Epithelial cell of proximal tubule (primary cell): ENCODE measurements at regions not wholly inside any gene's neighbourhood (a gene's known extent, or its start where the extent isn't known, plus 50 kb on each side); places are given as distances from the start of the nearest gene placed in this dataset.
A peak's percentile ranks its signal among the peaks of the same experiment; 100 is the strongest.

Experiments used
- DNase-seq: peaks from one replicate; pipeline ENCODE4 v3.0.0-alpha.2; 2011; ENCODE audit warnings: low read depth
- H3K4me3 ChIP-seq: 2 replicates; pipeline ENCODE4 v1.5.1; 2011; ENCODE audit warnings: low read depth, mild to moderate bottlenecking, low read length
- TF ChIP-seq, protein P1 (sequence below): conservative IDR thresholded peaks from 2 replicates; pipeline ENCODE4 v1.5.1; 2012; ENCODE audit warnings: low read depth, mild to moderate bottlenecking, low read length

DNA sequence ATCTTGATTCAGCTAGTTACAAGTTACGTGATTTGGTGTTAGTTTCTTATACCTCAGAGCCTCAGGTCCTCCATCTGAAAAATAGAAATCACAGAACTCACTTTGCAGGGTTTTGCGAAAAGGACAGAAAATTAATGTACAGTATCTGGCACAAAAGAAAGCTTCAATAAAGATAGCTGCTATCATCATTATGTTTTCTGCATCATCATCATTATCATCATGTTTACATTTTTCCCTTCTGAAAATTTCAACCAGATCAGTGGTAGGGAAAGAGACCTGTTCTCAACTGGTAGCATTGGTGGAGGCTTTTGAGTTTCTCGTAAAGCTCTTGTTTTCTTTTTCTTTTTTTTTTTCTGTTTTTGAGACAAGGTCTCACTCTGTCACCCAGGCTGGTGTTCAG is 174.7 kb upstream of the PBX1 start:
- no peak for DNase-seq
- H3K4me3 ChIP-seq: no peak overlapping the region
- TF ChIP-seq, protein P1, sequence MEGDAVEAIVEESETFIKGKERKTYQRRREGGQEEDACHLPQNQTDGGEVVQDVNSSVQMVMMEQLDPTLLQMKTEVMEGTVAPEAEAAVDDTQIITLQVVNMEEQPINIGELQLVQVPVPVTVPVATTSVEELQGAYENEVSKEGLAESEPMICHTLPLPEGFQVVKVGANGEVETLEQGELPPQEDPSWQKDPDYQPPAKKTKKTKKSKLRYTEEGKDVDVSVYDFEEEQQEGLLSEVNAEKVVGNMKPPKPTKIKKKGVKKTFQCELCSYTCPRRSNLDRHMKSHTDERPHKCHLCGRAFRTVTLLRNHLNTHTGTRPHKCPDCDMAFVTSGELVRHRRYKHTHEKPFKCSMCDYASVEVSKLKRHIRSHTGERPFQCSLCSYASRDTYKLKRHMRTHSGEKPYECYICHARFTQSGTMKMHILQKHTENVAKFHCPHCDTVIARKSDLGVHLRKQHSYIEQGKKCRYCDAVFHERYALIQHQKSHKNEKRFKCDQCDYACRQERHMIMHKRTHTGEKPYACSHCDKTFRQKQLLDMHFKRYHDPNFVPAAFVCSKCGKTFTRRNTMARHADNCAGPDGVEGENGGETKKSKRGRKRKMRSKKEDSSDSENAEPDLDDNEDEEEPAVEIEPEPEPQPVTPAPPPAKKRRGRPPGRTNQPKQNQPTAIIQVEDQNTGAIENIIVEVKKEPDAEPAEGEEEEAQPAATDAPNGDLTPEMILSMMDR: no peak

DNA sequence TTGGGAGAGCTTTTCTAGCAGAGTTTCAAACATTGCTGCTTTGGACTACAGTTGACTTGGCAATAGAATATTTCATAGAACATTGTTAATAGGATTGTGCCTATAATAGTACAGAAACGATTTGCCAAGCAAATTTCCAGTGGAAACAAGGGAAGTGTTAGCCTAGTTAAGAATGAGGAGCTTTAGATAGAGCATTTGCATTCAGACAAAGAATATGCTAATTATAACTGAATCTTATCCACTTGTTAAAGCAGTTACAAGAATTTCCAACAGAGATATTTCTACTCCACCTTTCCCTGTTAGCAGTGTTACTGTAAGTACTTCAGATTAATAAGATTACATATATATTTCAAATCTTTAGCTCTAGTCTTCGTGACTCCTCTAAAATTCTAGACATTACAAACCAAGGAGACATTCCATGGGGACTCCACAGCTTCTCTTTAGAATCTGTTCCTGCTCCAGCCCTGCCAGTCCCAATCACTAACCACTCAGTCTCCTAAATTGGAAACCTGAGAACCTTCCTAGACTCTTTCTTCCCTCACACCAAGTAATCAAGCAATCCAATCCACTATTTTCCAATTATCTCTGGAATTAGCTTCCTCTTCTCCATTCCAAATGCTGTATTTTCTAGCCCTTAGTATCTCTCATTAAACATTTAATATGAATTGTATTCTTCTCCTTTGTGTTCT is 141.8 kb upstream of the PBX1 start:
- H3K4me3 ChIP-seq: no peak overlapping the region
- TF ChIP-seq, protein P1: no peak
- no peak for DNase-seq

DNA sequence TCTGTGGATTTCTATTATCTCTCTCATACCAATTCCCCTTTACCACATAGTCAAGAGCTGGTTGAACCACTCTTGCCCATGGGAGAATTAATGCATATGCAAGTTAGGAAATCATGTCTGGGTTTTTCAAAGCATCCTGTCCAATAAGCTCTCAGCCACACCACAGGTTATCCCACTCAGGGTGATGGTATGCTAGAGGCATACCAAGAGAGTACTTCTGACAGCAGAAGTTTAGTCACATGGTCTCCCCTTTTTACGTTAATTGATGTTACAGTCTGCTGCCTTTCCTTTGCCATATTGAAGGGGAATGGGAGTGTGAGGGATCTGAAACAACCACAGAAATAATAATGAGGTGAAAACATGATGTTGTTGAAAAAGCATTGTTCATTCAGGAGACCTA is 135.8 kb upstream of the PBX1 start:
- no peak overlapping the region for H3K4me3 ChIP-seq
- no peak for DNase-seq
- TF ChIP-seq, protein P1: no peak

DNA sequence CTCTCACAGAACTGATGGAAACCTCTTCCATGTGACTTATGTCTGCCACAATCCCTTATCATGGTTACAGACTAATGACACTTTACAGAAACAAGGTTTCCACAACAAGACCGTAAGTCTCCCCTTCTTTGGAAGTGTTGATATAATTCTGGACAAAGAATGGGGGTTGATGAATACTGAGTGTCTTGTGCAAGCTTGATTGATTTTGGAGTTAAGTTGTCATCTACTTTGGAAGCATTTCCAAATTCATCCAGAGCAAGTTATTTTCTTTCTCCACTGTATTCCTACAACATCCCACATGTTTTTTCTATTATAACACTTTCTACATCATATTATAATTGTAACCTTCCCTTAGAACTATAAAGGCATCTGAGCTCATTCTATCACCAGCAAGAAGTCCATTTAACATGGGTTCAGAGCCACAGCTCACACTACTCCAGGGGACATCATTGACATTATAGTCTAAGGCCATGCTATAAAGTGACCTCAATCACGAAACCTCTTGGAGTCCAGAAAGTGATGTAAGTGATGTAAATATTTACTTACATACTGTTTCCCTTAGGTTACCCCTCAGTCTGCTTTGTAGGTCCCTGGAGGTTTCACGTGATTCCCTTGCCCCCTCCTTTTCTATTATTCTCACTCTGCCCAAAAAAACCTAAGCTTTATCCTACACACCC is 125.7 kb upstream of the PBX1 start:
- H3K4me3 ChIP-seq: no peak overlapping the region
- TF ChIP-seq, protein P1: no peak
- DNase-seq: no peak

DNA sequence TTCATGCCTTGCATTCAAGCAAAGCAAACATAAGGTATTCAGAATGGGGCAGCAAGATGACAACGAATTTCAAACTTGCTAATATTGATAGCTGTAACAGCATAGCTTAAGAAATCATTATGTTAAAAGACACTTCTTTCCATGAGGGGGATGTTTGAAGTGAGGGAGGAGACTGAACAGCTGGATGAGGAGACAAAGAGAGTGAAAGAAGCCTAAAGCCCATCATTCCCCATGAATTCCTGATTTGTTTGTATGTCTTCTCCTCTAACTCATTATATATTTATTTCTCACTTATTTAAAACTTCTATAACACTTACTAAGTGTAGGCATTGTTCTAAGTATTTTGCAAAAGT is 125.2 kb upstream of the PBX1 start:
- TF ChIP-seq, protein P1: no peak
- DNase-seq: no peak
- H3K4me3 ChIP-seq: no peak overlapping the region

DNA sequence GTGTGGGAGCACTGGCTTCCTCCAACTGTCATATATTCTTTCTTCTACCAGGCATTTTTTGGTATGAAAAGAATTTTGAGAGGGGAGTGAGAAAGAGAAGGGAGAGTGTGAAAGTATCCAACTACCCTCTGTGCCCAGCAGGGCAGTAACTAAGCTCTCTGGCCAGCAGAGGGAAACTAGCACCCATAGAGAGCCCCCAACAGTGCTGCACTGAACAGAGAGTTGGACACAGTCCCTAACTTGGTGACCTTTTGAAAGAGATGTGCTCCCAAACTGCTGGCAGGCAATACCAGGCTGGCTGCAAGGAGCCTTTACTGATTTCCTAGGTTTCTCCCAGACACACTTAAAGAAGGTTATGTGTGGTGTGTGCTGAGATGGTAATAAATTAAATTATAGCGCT is 118.8 kb upstream of the PBX1 start:
- no peak for DNase-seq
- TF ChIP-seq, protein P1: peak; percentile 45
- H3K4me3 ChIP-seq: no peak overlapping the region

DNA sequence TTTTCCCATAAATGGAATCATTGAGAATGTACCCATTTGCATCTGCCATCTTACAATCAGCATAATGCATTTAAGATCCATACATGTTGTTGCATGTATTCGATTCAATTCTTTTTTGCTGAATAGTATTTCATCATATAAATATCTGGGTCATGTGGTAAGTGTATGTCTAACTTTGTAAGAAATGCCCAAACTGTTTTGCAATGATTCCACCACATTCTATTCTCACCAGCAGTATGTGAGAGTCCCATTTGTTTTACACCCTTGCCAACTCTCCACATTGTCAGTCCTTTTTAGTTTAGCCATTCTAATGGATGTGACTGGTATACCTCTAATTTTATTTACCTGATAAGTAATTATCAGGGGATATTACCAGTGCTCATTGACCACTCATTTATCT is 115.8 kb upstream of the PBX1 start:
- DNase-seq: no peak
- H3K4me3 ChIP-seq: no peak overlapping the region
- TF ChIP-seq, protein P1: no peak
